GM12891 (cell line): ENCODE measurements at regions not wholly inside any gene's neighbourhood (a gene's known extent, or its start where the extent isn't known, plus 50 kb on each side); places are given as distances from the start of the nearest gene placed in this dataset.

Experiments
- POLR2A ChIP-seq: IDR thresholded peaks from 2 replicates; pipeline ENCODE4 v1.6.1; 2011; ENCODE audit warnings: low read depth, low read length, control low read depth
- POLR2AphosphoS5 ChIP-seq: IDR thresholded peaks from 2 replicates; pipeline ENCODE4 v1.6.1; 2011; ENCODE audit warnings: low read depth, low read length, control low read depth
- SPI1 ChIP-seq: IDR thresholded peaks from 2 replicates; pipeline ENCODE4 v1.6.1; 2011; ENCODE audit warnings: low read depth, low read length, control low read depth

- TF ChIP-seq POLR2A (no peak), POLR2AphosphoS5 (no peak), SPI1 (no peak)
Observed at GRCh38 chr4:165613581-165613980, 234.8 kb downstream of the CPE start.
